Choroid plexus epithelial cell (primary cell): ENCODE measurements at regions not wholly inside any gene's neighbourhood (a gene's known extent, or its start where the extent isn't known, plus 50 kb on each side); places are given as distances from the start of the nearest gene placed in this dataset.

Experiments
- DNase-seq: peaks from one replicate; pipeline ENCODE4 v3.0.0-alpha.2; 2010; ENCODE audit warnings: low read depth
- H3K4me3 ChIP-seq: 2 replicates; pipeline ENCODE4 v1.5.1; 2011; ENCODE audit warnings: low read depth, mild to moderate bottlenecking, control low read depth, low read length, moderate library complexity
- CTCF ChIP-seq: conservative IDR thresholded peaks from 2 replicates; pipeline ENCODE4 v1.5.1; 2011; ENCODE audit warnings: low read depth, mild to moderate bottlenecking, control low read depth, inconsistent platforms, low read length, moderate library complexity

DNA sequence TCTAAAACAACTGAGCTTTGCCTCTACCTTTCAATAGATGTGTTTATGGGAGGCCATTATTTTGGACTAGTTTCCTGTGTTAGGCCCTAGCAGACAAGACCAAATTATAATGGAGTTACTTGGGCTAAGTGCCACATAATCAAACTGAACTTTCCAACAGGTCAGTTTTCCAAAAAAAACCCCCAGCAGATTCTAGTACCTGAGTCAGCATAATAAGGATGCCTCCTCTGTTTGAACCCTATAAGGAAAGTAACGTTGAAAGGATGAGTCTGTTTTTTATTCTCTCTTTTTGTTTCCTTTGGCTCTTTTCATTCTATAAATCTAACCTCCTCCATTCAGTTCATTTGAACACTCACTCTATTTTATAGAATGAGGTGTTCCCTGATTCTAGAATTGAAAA is 148.1 kb upstream of the FAM3C start:
- no peak for DNase-seq
- no peak for TF ChIP-seq CTCF
- H3K4me3 ChIP-seq, result no peak overlapping the region

DNA sequence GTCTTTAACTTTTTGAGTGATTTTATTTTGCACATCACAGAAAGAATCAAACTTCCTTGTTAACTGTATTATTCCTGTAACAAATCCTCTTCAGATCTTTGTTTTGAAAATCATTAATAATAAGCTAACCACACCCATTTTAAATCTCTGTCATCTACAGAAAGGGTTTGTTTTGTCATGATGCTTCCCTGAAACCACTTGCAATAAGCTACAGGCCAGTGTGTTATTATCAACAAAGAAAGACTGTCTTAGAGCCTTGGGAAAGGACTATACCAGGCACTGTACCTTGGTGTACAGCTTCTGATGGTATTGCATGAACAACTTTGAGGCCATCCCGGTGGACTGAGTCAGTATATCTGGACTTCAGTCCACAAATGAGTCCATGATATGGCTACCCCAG is 145.3 kb upstream of the FAM3C start:
- no peak for TF ChIP-seq CTCF
- no peak overlapping the region for H3K4me3 ChIP-seq
- DNase-seq, result no peak

DNA sequence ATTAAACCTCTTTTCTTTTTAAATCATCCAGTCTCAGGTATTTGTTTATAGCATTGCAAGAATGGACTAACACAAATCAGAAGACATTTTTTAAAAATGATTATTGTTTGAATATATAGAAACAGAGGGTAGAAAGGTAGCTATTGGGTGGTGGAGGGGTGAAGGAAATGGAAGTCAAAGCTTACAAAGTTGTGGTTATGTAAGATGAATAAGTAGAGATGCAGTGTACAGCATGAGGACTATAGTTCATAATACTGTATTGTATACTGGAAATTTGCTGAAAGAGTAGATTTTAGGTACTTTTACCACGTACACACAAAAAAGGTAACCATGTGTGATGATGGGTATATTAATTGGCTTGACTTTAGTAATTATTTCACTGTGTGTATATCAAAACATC is 144.0 kb upstream of the FAM3C start:
- H3K4me3 ChIP-seq, result no peak overlapping the region
- no peak for TF ChIP-seq CTCF
- no peak for DNase-seq

DNA sequence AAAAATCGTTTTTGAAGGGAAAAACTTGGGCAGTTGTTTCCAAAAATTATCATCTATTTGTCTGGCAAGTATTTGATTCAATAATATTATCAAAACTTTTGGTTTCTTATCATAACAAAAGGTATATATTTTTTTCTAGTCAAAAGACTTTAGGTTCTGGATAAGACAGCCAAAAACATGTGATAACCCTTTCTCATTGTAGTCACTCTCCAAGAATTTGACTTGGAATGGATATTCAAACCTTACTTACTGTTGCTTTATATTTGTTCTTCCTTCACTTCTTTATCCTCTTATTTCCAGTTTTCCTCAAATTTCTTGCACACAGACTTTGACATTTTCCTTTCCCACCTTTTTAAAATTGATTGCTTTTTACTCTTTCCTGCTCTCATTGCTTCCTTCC is 140.9 kb upstream of the FAM3C start:
- peak; percentile 35 for DNase-seq
- H3K4me3 ChIP-seq, result no peak overlapping the region
- TF ChIP-seq CTCF, result no peak

- DNase-seq, result peak; percentile 25
- H3K4me3 ChIP-seq, result no peak overlapping the region
- TF ChIP-seq CTCF, result no peak
These were observed 135.3 kb upstream of the FAM3C start for GRCh38 chr7:121531175-121532070.

DNA sequence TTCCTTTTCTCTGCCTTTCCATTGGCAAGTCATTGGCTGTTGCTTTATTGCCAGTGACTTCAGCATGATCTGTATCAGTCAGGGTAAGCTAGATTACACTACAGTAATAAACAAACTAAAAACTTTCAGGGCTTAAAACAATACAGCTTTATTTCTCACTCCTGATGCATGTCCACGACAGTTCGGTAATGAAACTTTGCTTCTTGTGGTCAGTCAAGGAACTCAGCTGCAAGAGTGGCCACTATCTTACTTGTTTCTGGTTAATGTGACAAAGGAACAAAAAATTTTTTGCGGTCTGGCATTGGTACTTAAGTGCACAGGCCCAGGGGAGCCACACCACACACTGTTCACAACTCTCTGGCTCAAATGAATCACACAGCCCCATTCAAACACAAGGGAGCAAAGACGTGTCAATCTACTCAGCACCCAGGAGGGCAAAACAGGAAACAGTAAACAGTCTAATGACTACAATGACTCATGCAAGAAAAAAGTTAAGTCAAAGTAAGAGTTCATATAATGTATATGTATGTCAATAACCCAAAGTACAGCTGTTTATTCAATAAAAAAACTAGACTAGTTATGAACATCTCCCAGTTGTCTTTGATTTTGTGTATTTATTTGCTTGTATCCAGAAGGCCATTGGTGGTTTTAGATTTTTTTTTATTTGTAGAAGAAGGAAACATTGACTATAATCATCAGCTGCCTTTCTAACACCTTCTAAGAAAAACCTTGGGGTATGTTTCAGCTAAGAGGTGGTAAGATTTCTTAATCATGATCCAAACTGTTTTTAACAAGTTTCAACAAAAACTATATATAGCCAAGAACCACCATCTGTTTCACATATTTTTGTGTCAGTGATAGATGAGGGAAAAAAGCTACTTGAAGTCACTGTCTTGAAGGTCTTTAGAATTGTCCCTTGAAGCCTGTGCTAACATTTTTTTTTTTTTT is 134.4 kb upstream of the FAM3C start:
- peak; percentile 98 for DNase-seq
- H3K4me3 ChIP-seq, result no peak overlapping the region
- TF ChIP-seq CTCF, result no peak
